Lower lobe of right lung (tissue), 2 donors: ENCODE measurements at regions not wholly inside any gene's neighbourhood (a gene's known extent, or its start where the extent isn't known, plus 50 kb on each side); places are given as distances from the start of the nearest gene placed in this dataset.

Experiments used
- ATAC-seq, 2 donors: fragments of 200-7000 bp; cut with Tn5 transposase; one replicate each; pipeline ENCODE4 v1.9.1; 2020 to 2022; ENCODE audit warnings: mild to moderate bottlenecking in 2 of 2, moderate library complexity in 2 of 2
- DNase-seq: peaks from one replicate; pipeline ENCODE4 v3.0.0-alpha.2; 2020
- H3K27ac ChIP-seq: fragments of 200-600 bp; one replicate; pipeline ENCODE4 v1.8.0; 2022
- H3K27me3 ChIP-seq: fragments of 200-600 bp; one replicate; pipeline ENCODE4 v1.8.0; 2022; ENCODE audit warnings: low read depth
- H3K36me3 ChIP-seq: fragments of 200-600 bp; one replicate; pipeline ENCODE4 v1.8.0; 2022; ENCODE audit warnings: mild to moderate bottlenecking
- H3K4me1 ChIP-seq: fragments of 200-600 bp; one replicate; pipeline ENCODE4 v1.8.0; 2022
- H3K4me3 ChIP-seq: fragments of 200-600 bp; one replicate; pipeline ENCODE4 v1.8.0; 2022; ENCODE audit warnings: mild to moderate bottlenecking
- H3K9me3 ChIP-seq: fragments of 200-600 bp; one replicate; pipeline ENCODE4 v1.8.0; 2022
- intact Hi-C: fragments of 100-400 bp; cut with DNase I; formaldehyde crosslinking; loops from one replicate; pipeline ENCODE4 v1.11.0; 2022
- TF ChIP-seq, protein P1 (sequence below): fragments of 200-600 bp; IDR thresholded peaks from one replicate; pipeline ENCODE4 v1.8.0; 2022; ENCODE audit warnings: antibody characterized with exemption, mild to moderate bottlenecking
- donor health status: DM: no; HTN: yes; CAD: no; lungs with severe emphysema.

GRCh38 chr2:145818890-145819504 lies 1299.1 kb upstream of the ZEB2 start:
- Histone ChIP-seq H3K9me3 (no peaks in the 10 kb centered on the region), H3K36me3 (no peaks in the 10 kb centered on the region), H3K27me3 (no peaks in the 10 kb centered on the region), H3K4me3 (no peak overlapping the region), H3K4me1 (no peaks in the 10 kb centered on the region), H3K27ac (no peak overlapping the region)
- ATAC-seq (no peak), DNase-seq (no peak)
- TF ChIP-seq, protein P1, sequence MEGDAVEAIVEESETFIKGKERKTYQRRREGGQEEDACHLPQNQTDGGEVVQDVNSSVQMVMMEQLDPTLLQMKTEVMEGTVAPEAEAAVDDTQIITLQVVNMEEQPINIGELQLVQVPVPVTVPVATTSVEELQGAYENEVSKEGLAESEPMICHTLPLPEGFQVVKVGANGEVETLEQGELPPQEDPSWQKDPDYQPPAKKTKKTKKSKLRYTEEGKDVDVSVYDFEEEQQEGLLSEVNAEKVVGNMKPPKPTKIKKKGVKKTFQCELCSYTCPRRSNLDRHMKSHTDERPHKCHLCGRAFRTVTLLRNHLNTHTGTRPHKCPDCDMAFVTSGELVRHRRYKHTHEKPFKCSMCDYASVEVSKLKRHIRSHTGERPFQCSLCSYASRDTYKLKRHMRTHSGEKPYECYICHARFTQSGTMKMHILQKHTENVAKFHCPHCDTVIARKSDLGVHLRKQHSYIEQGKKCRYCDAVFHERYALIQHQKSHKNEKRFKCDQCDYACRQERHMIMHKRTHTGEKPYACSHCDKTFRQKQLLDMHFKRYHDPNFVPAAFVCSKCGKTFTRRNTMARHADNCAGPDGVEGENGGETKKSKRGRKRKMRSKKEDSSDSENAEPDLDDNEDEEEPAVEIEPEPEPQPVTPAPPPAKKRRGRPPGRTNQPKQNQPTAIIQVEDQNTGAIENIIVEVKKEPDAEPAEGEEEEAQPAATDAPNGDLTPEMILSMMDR: no peak
- intact Hi-C loops: no loop called here

GRCh38 chr2:145815933-145816332 lies 1296.0 kb upstream of the ZEB2 start:
- DNase-seq (no peak), ATAC-seq (no peak)
- H3K27ac ChIP-seq: no peak overlapping the region
- no peaks in the 10 kb centered on the region for H3K4me1 ChIP-seq
- intact Hi-C loops: no loop called here
- no peaks in the 10 kb centered on the region for H3K36me3 ChIP-seq
- no peaks in the 10 kb centered on the region for H3K9me3 ChIP-seq
- TF ChIP-seq, protein P1: no peak
- H3K4me3 ChIP-seq: no peak overlapping the region
- no peaks in the 10 kb centered on the region for H3K27me3 ChIP-seq

DNA sequence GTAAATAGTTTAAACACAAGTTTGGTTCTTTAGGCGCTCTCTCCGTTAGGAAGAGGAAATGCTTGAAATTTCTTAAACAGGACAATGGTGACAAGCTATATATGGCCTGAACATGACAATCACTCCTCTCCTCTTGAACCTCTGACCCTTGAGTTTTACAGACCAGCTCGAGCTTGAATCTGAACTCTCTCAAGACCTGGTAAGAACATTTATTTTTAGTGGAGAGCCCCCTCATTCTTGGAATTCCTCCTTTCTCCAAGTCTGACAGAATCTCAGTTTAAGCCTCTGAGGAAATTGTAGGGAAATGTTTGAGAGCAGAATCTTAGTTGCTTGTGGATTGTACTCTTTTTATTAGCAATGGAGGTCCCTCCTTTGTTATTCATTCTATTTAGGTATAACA lies 1293.6 kb upstream of the ZEB2 start:
- H3K4me3 ChIP-seq: no peak overlapping the region
- no peaks in the 10 kb centered on the region for H3K36me3 ChIP-seq
- H3K9me3 ChIP-seq: no peaks in the 10 kb centered on the region
- no peak overlapping the region for H3K27ac ChIP-seq
- no peaks in the 10 kb centered on the region for H3K4me1 ChIP-seq
- intact Hi-C loops: no loop called here
- H3K27me3 ChIP-seq: no peaks in the 10 kb centered on the region
- no peak for DNase-seq
- TF ChIP-seq, protein P1: no peak
- ATAC-seq: no peak

DNA sequence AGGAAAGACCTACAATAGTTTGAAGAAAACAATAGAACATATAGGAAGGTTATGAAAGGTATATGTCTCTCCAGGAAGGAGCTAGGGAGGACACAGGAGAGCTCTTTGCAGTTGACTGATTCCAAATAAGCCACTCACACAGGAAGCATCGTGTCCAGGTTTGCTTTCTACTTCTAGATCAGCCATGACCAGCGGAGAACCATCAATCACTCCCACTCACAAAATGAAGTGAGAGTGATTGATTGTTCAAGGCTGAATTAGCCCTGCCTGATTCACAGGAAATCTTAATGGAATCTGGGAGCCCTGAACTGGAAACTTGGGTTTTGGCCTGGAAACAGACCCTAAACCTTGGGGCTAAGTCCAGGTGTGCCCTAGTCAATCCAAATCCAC lies 1292.2 kb upstream of the ZEB2 start:
- no peaks in the 10 kb centered on the region for H3K4me1 ChIP-seq
- TF ChIP-seq, protein P1: no peak
- intact Hi-C loops: no loop called here
- H3K9me3 ChIP-seq: no peaks in the 10 kb centered on the region
- H3K4me3 ChIP-seq: no peak overlapping the region
- DNase-seq: no peak
- ATAC-seq: no peak
- no peaks in the 10 kb centered on the region for H3K36me3 ChIP-seq
- H3K27ac ChIP-seq: no peak overlapping the region
- H3K27me3 ChIP-seq: no peaks in the 10 kb centered on the region

DNA sequence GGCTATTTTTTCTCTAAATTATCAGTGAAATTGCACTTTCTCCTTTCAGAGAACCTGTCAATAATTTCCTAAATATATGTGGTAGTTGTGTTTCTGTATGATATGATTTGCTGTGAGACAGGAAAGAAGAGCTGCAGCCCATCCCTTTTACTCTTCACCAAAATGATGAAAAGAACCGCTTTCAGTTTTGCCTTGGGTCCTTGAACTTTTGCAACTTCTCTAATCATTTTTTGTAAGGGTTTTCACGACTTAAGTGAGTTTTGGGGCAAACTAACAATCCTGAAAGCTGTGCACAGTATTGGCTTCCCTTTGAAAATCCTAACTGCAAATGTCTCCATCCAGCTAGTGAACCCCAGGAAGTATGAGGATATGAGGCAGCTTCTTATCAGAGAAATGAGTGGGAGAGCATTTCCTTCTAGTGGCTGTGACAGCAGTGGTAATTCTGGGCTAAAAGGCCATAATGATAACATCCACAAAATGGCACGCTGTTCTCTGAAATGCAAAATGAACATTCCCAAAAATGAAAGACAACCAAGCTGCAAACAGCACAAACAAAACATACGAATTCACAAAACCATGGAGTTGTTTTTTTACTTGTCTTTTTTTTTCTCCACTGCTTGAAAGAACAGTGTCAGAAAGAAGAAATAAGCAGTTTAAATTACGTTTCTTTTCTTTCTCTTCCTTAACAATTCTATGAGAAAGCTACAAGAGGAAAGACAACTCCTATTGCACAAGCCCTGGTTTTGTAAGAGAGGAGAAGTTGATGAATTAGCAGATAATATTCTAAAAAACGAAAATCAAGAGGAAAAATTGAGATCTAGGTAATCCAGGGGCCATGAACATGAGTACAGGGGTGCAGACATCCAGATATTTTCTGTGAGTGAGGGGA lies 1291.6 kb upstream of the ZEB2 start:
- Histone ChIP-seq H3K36me3 (no peaks in the 10 kb centered on the region), H3K9me3 (no peaks in the 10 kb centered on the region), H3K27ac (no peak overlapping the region), H3K4me3 (no peak overlapping the region), H3K4me1 (no peaks in the 10 kb centered on the region), H3K27me3 (no peaks in the 10 kb centered on the region)
- DNase-seq (no peak), ATAC-seq (no peak)
- intact Hi-C loops: no loop called here
- TF ChIP-seq, protein P1: no peak
